Activated CD4-positive, alpha-beta memory T cell treated with anti-CD3 and anti-CD28 coated beads, Interleukin-2, amount 10 ng/mL, durations not matched to agents 7 days and 5 days (primary cell): ENCODE measurements at regions not wholly inside any gene's neighbourhood (a gene's known extent, or its start where the extent isn't known, plus 50 kb on each side); places are given as distances from the start of the nearest gene placed in this dataset.

Source experiments
- CTCF ChIA-PET: fragments of 350-600 bp; sonication (Branson Sonifier 250); formaldehyde crosslinking; loops from one replicate; lab custom pipeline; 2021; ENCODE audit warnings: antibody characterized with exemption, inconsistent platforms; lab: Charles Lee
- POLR2A ChIA-PET: fragments of 350-600 bp; sonication (Branson Sonifier 250); formaldehyde crosslinking; loops from one replicate; lab custom pipeline; 2021; ENCODE audit warnings: antibody characterized with exemption; lab: Charles Lee
- DNase-seq: peaks from one replicate; pipeline ENCODE4 v3.0.0-alpha.2; 2020
- H3K27ac Mint-ChIP-seq: one replicate; pipeline ENCODE4 v1.8.0; 2021; ENCODE audit warnings: mild to moderate bottlenecking, mixed read lengths
- H3K27me3 Mint-ChIP-seq: one replicate; pipeline ENCODE4 v1.8.0; 2021; ENCODE audit warnings: mixed read lengths
- H3K36me3 Mint-ChIP-seq: one replicate; pipeline ENCODE4 v1.8.0; 2021; ENCODE audit warnings: low read depth, mixed read lengths
- H3K4me1 Mint-ChIP-seq: one replicate; pipeline ENCODE4 v1.8.0; 2021; ENCODE audit warnings: mixed read lengths
- H3K4me3 Mint-ChIP-seq: one replicate; pipeline ENCODE4 v1.8.0; 2021; ENCODE audit warnings: mild to moderate bottlenecking, mixed read lengths
- H3K9me3 Mint-ChIP-seq: one replicate; pipeline ENCODE4 v1.8.0; 2021; ENCODE audit warnings: mixed read lengths

- Mint-ChIP-seq H3K27ac (no peak overlapping the region), H3K4me1 (no peaks in the 10 kb centered on the region), H3K27me3 (no peaks in the 10 kb centered on the region), H3K36me3 (no peaks in the 10 kb centered on the region), H3K4me3 (no peak overlapping the region), H3K9me3 (no peaks in the 10 kb centered on the region)
- POLR2A ChIA-PET: no interaction called here
- CTCF ChIA-PET: no interaction called here
- no peak for DNase-seq
Observed at GRCh38 chrX:125012585-125012984, 307.1 kb upstream of the TEX13C start.

GRCh38 chrX:125029131-125029530, 290.5 kb upstream of the TEX13C start:
- ChIA-PET CTCF (no interaction called here), POLR2A (no interaction called here)
- H3K36me3 Mint-ChIP-seq: no peaks in the 10 kb centered on the region
- no peak for DNase-seq
- no peaks in the 10 kb centered on the region for H3K9me3 Mint-ChIP-seq
- no peaks in the 10 kb centered on the region for H3K27me3 Mint-ChIP-seq
- no peak overlapping the region for H3K27ac Mint-ChIP-seq
- H3K4me1 Mint-ChIP-seq: no peaks in the 10 kb centered on the region
- H3K4me3 Mint-ChIP-seq: no peak overlapping the region
